ENCODE measurements at regions not wholly inside any gene's neighbourhood (a gene's known extent, or its start where the extent isn't known, plus 50 kb on each side); places are given as distances from the start of the nearest gene placed in this dataset.

- no peaks in the 10 kb centered on the region for H4K20me1 ChIP-seq (ENCODE audit: insufficient read depth)
- no peak overlapping the region for H3K4me2 ChIP-seq
- H2AFZ ChIP-seq (ENCODE audit: low read depth), result no peak overlapping the region
- CTCF ChIA-PET, result interaction anchor here (0.9 to 3.6 kb wide), 2 partner anchors 13 to 514 kb away, joined by 3 to 16 read pairs; no protein-coding TSS in a partner anchor
- H3K4me1 ChIP-seq (ENCODE audit: control insufficient read depth in 1 of 2, insufficient read depth in 2 of 2, low read depth in 1 of 2, low read length in 1 of 2), result peaks cover 0 to 29% of the 10 kb centered on the region in 2 experiments; a peak in 1 of 4 replicates
- H3K9me2 ChIP-seq, result no peaks in the 10 kb centered on the region
- WGBS (ENCODE audit: low lambda C conversion rate), result 37% methylated on average over 8 of the region's 10 CpGs
- POLR2A ChIA-PET, result no interaction called here
- no peaks in the 10 kb centered on the region for H3K36me3 ChIP-seq (replicated peaks in 1 of 2; ENCODE audit: control insufficient read depth in 1 of 2, insufficient read depth in 2 of 2, low read length in 1 of 2)
- no peak for DNase-seq
- H3K27me3 ChIP-seq (ENCODE audit: insufficient read depth), result no peaks in the 10 kb centered on the region
- no peak for TF ChIP-seq ELF1 (IDR thresholded peaks at IDR 0.05)
- no peak for TF ChIP-seq ZBTB33 (IDR thresholded peaks at IDR 0.05; ENCODE audit: borderline replicate concordance, low read depth)
- TF ChIP-seq CTCF (IDR thresholded peaks at IDR 0.05), result no peak
- TF ChIP-seq FOXM1 (IDR thresholded peaks at IDR 0.05; ENCODE audit: low read depth), result no peak
- TF ChIP-seq USF1 (IDR thresholded peaks at IDR 0.05; ENCODE audit: borderline replicate concordance, low read depth), result no peak
- TF ChIP-seq REST (IDR thresholded peaks at IDR 0.05; ENCODE audit: low read depth, low read length), result no peak
- no peak for TF ChIP-seq RCOR1 (IDR thresholded peaks at IDR 0.05; ENCODE audit: low read length)
- no peak for TF ChIP-seq SIN3A (IDR thresholded peaks at IDR 0.05; ENCODE audit: borderline replicate concordance, low read depth, low read length)
- TF ChIP-seq RAD21 (IDR thresholded peaks at IDR 0.05; ENCODE audit: low read length), result no peak
- TF ChIP-seq FOSL2 (IDR thresholded peaks at IDR 0.05; ENCODE audit: borderline replicate concordance, low read depth), result no peak
- TF ChIP-seq RXRA (IDR thresholded peaks at IDR 0.05; ENCODE audit: borderline replicate concordance, low read depth), result no peak
- no peak for TF ChIP-seq MEF2A (IDR thresholded peaks at IDR 0.05; ENCODE audit: borderline replicate concordance, low read depth)
- no peak for TF ChIP-seq MAX (IDR thresholded peaks at IDR 0.05; ENCODE audit: low read depth)
- no peak for TF ChIP-seq CHD2 (IDR thresholded peaks at IDR 0.05; ENCODE audit: low read length, partially characterized antibody)
- no peaks in the 10 kb centered on the region for H3K9me3 ChIP-seq
- H3K79me2 ChIP-seq (ENCODE audit: insufficient read depth), result no peaks in the 10 kb centered on the region
- H3K4me3 ChIP-seq (ENCODE audit: low read depth in 2 of 2, low read length in 1 of 2), result no peak overlapping the region
- no peaks in the 10 kb centered on the region for H3F3A ChIP-seq (replicated peaks; ENCODE audit: insufficient read depth)
- no peak overlapping the region for H3K27ac ChIP-seq (ENCODE audit: low read depth in 2 of 2, low read length in 1 of 2)
- H3K9ac ChIP-seq, result no peak overlapping the region
Observed at GRCh38 chr2:129910446-129911362, 68.8 kb upstream of the RAB6C start.

All from SK-N-SH (cell line).